DOHH2 (cell line): ENCODE measurements at regions not wholly inside any gene's neighbourhood (a gene's known extent, or its start where the extent isn't known, plus 50 kb on each side); places are given as distances from the start of the nearest gene placed in this dataset.

ENCODE experiments used
- H3F3A ChIP-seq: fragments of 200-600 bp; sonication (generic), shearing (Covaris generic); 2 replicates; pipeline ENCODE4 v1.6.0; 2016; ENCODE audit warnings: antibody characterized with exemption, mild to moderate bottlenecking; ENCODE audit not compliant: control insufficient read depth, insufficient read depth
- H3K27ac ChIP-seq: fragments of 200-600 bp; sonication (generic); 2 replicates; pipeline ENCODE4 v1.5.1; 2014; ENCODE audit warnings: low read depth, mild to moderate bottlenecking, low read length, moderate library complexity
- H3K27me3 ChIP-seq: fragments of 200-600 bp; sonication (generic); 2 replicates; pipeline ENCODE4 v1.6.1; 2014; ENCODE audit warnings: mild to moderate bottlenecking, low read length, mixed read lengths; ENCODE audit not compliant: control insufficient read depth
- H3K36me3 ChIP-seq: fragments of 200-600 bp; sonication (generic); 2 replicates; pipeline ENCODE4 v1.6.1; 2014; ENCODE audit warnings: mild to moderate bottlenecking, low read length, moderate library complexity, mixed read lengths; ENCODE audit not compliant: control insufficient read depth
- H3K4me1 ChIP-seq: fragments of 200-600 bp; sonication (generic); 2 replicates; pipeline ENCODE4 v1.6.1; 2014; ENCODE audit warnings: mild to moderate bottlenecking, low read length, mixed read lengths; ENCODE audit not compliant: control insufficient read depth
- H3K4me2 ChIP-seq: fragments of 200-600 bp; sonication (generic); 2 replicates; pipeline ENCODE4 v1.6.0; 2014; ENCODE audit warnings: mild to moderate bottlenecking, low read length, moderate library complexity
- H3K4me3 ChIP-seq: fragments of 200-600 bp; sonication (generic); 2 replicates; pipeline ENCODE4 v1.5.1; 2014; ENCODE audit warnings: mild to moderate bottlenecking, low read length, mixed read lengths
- H3K79me2 ChIP-seq: fragments of 200-600 bp; sonication (generic); 2 replicates; pipeline ENCODE4 v1.6.1; 2014; ENCODE audit warnings: mild to moderate bottlenecking, low read length, mixed read lengths; ENCODE audit not compliant: control insufficient read depth
- H3K9me2 ChIP-seq: fragments of 200-600 bp; sonication (generic); replicated peaks from 2 replicates; pipeline ENCODE4 v1.6.1; 2014; ENCODE audit warnings: mild to moderate bottlenecking, low read length, mixed read lengths; ENCODE audit not compliant: control insufficient read depth
- H3K9me3 ChIP-seq: fragments of 200-600 bp; sonication (generic); 2 replicates; pipeline ENCODE4 v1.6.1; 2014; ENCODE audit warnings: antibody characterized with exemption, low read length, mixed read lengths; ENCODE audit not compliant: control insufficient read depth, insufficient read depth
- H4K20me1 ChIP-seq: fragments of 200-600 bp; sonication (generic); 2 replicates; pipeline ENCODE4 v1.6.0; 2014; ENCODE audit warnings: low read depth, mild to moderate bottlenecking, antibody characterized with exemption, low read length, moderate library complexity; ENCODE audit not compliant: control insufficient read depth, insufficient read depth
- CTCF ChIP-seq: fragments of 200-600 bp; sonication (generic); IDR thresholded peaks from one replicate; pipeline ENCODE4 v1.5.1; 2014; ENCODE audit warnings: antibody characterized with exemption, mild to moderate bottlenecking, low read depth, low read length; ENCODE audit not compliant: poor library complexity, severe bottlenecking
- EZH2phosphoT487 ChIP-seq: fragments of 200-600 bp; sonication (generic); IDR thresholded peaks from 2 replicates; pipeline ENCODE4 v1.6.1; 2017; ENCODE audit warnings: borderline replicate concordance, mild to moderate bottlenecking, antibody characterized with exemption, low read length, moderate library complexity, mixed read lengths

GRCh38 chr4:85018983-85019382 is 52.5 kb upstream of the WDFY3 start:
- no peaks in the 10 kb centered on the region for H3K4me1 ChIP-seq
- H3K9me3 ChIP-seq: no peaks in the 10 kb centered on the region
- TF ChIP-seq EZH2phosphoT487: no peak
- TF ChIP-seq CTCF: no peak
- no peak overlapping the region for H3K27ac ChIP-seq
- no peaks in the 10 kb centered on the region for H3K79me2 ChIP-seq
- no peaks in the 10 kb centered on the region for H3K9me2 ChIP-seq
- no peaks in the 10 kb centered on the region for H3K27me3 ChIP-seq
- H3K4me3 ChIP-seq: no peak overlapping the region
- H3K4me2 ChIP-seq: no peak overlapping the region
- H4K20me1 ChIP-seq: no peaks in the 10 kb centered on the region
- H3K36me3 ChIP-seq: no peaks in the 10 kb centered on the region
- H3F3A ChIP-seq: no peaks in the 10 kb centered on the region

- Histone ChIP-seq H3K9me2 (no peaks in the 10 kb centered on the region), H3K36me3 (no peaks in the 10 kb centered on the region), H3K4me2 (no peak overlapping the region), H3F3A (no peaks in the 10 kb centered on the region), H3K79me2 (no peaks in the 10 kb centered on the region), H3K27me3 (no peaks in the 10 kb centered on the region), H4K20me1 (no peaks in the 10 kb centered on the region), H3K4me3 (no peak overlapping the region), H3K27ac (no peak overlapping the region), H3K4me1 (no peaks in the 10 kb centered on the region), H3K9me3 (no peaks in the 10 kb centered on the region)
- no peak for TF ChIP-seq CTCF
- TF ChIP-seq EZH2phosphoT487: no peak
Observed at GRCh38 chr4:85019411-85019810, 52.9 kb upstream of the WDFY3 start.

- Histone ChIP-seq H3K36me3 (no peaks in the 10 kb centered on the region), H3K27ac (no peak overlapping the region), H3F3A (no peaks in the 10 kb centered on the region), H4K20me1 (no peaks in the 10 kb centered on the region), H3K27me3 (no peaks in the 10 kb centered on the region), H3K4me3 (no peak overlapping the region), H3K4me2 (no peak overlapping the region), H3K79me2 (no peaks in the 10 kb centered on the region), H3K9me2 (no peaks in the 10 kb centered on the region), H3K4me1 (no peaks in the 10 kb centered on the region), H3K9me3 (no peaks in the 10 kb centered on the region)
- TF ChIP-seq EZH2phosphoT487 (no peak), CTCF (no peak)
Observed at GRCh38 chr4:85024671-85025070, 58.2 kb upstream of the WDFY3 start.

GRCh38 chr4:85028910-85029309 is 62.4 kb upstream of the WDFY3 start:
- TF ChIP-seq CTCF (no peak), EZH2phosphoT487 (no peak)
- H3K27me3 ChIP-seq: no peaks in the 10 kb centered on the region

More at GRCh38 chr4:85028910-85029309, 62.4 kb upstream of the WDFY3 start:
- H3K79me2 ChIP-seq: no peaks in the 10 kb centered on the region
- H3K4me1 ChIP-seq: no peaks in the 10 kb centered on the region
- H3K9me2 ChIP-seq: no peaks in the 10 kb centered on the region
- no peak overlapping the region for H3K27ac ChIP-seq
- no peak overlapping the region for H3K4me3 ChIP-seq
- H3F3A ChIP-seq: no peaks in the 10 kb centered on the region
- H3K4me2 ChIP-seq: no peak overlapping the region
- no peaks in the 10 kb centered on the region for H3K36me3 ChIP-seq
- no peaks in the 10 kb centered on the region for H3K9me3 ChIP-seq
- no peaks in the 10 kb centered on the region for H4K20me1 ChIP-seq
